HG03521 (cell line): ENCODE measurements at regions not wholly inside any gene's neighbourhood (a gene's known extent, or its start where the extent isn't known, plus 50 kb on each side); places are given as distances from the start of the nearest gene placed in this dataset.
A peak's percentile ranks its signal among the peaks of the same experiment; 100 is the strongest.

Experiments used
- ATAC-seq: cut with Tn5 transposase; IDR thresholded peaks from one replicate; pipeline ENCODE4 v1.9.1; 2021; ENCODE audit warnings: mild to moderate bottlenecking, moderate library complexity; ENCODE audit not compliant: unreplicated experiment

DNA sequence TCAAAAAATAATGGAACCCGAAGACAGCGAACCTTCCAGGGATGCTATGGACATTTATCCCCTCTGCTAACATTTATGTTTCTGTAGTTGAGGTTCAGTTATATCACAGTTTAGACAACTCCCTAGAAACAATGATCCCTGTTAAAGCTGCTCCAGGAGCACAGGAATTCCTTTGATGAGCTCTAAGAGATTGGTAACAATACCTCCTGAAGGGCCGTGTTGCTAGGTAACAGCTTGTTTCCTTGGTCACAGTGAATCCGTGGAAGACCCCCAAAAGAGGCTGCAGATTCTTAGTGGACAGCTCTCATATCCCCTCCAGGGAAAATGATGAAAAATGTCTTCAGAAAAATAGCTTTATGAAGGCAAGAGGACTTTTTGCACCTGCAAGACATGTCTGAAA, 160.2 kb downstream of the SERPINI1 start:
- ATAC-seq, result no peak

DNA sequence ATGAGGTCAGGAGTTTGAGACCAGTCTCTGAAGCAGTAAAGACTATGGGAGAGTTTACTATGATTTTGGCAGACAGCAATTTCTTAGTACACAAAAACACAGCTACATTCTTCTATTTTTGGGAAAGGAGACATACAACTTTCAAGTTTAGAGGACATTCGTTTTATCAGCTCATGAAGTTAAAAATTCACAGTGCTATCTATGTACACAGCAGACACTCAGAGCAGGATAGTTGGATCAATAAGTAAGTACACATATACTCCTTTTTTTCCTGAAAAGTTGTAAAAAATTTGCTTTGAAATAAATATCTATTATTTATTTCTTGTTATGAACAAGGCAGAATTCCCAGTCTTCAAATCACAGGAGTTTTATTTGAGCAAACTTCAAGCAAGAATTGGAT, 159.7 kb downstream of the SERPINI1 start:
- no peak for ATAC-seq

GRCh38 chr3:167892205-167892604, 156.7 kb downstream of the SERPINI1 start:
- no peak for ATAC-seq

DNA sequence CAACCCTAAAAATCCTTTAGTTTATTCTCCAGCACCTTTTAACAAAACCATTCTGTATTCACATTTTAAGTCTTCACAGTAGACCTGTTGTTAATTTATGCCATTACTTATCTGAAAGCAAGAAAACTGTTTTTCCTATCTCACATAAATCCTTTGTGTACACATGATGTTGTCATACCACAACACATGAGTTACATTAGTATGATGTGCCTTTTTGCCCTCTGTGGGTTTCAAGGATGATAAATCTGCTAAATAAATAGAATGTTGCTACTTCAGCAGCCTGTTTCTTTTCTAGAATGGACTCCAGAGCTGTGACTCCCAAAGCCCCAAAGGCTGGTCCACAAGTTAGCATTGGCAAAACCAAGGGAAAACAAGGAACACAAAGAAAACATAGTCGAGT, 151.6 kb downstream of the SERPINI1 start:
- no peak for ATAC-seq

- ATAC-seq, result no peak
Measured at GRCh38 chr3:167886690-167887089, 151.2 kb downstream of the SERPINI1 start.

DNA sequence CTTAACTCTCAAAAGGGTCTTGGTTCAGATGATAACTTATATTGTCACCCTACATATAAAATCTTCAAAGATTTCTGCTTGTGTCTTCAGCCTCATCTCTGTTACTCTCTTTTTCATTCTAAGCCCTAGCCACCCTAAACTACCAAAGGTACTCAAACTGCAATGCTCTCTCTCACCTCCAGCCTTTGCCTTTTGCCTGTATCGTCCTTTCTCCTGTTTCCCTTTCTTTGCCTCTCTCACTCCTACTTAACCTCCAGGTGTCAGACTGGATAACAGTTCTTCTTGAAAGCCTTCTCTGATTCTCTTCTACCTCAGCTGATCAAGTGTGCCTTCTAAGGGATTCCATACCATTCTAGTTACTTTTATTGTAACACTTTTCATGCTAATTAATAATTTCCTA, 149.8 kb downstream of the SERPINI1 start:
- ATAC-seq, result no peak

DNA sequence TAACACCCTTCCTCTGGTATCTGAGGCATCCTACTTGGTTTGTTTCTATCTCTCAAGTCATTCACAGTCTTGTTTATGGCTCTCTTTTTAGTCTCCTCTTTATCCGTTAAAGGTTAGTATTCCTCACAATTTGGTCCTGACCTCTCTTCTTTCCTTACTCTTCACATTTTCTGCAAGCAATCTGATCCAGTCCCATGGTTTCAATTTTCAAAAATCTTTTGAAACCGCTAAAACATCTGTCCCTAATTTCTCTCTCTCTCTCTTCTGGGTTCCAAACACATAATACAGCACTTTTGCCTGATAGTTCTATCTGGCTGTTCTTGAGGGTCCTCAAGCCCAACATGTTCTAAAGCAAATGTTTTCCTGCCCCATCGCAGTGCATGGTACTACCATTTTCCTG, 149.0 kb downstream of the SERPINI1 start:
- ATAC-seq, result no peak

DNA sequence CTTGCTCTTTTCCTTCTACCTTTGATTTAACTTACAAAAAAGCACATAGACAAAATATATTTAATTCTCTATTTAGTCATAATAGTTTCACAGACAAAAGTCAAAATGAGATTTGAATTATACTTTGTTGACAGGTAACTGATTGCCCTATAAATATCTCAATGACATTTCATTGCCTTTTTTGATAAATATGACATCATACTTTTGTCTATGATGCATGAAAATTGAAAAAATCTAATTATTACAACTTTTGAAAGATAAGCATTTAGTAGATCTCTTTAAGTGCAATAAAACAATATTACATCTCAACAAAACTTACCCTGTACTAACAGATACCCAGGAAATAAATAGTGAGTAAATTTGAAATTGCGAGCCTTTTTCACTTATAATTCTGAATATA, 147.9 kb downstream of the SERPINI1 start:
- ATAC-seq, result no peak

DNA sequence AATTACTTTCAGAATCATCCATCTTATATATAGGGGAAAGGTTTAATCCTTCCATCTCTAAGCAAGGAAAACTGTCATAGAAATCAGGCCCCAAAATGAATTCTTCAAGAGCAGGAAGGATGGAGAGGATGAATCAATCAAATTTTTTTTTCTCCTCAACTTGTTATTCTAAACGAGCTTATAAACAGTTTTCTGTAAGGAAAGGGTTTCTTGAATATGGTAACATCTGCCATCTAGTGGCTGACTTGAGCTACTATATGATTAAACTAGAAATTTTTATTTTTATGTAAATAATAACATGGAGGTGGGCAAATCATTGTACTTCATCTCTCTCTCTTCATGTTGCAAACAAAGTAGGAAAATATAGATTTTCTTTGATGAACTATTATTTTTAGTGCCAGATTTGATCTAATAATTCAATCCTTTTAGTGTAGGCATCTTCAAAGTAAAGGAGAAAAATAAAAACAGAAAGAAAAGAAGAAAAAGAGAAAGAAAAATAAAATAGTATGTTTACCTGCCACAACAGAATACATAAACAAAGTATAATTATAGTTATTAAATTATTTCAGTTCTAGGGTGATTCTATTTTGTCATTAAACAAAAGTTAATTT, 146.6 kb downstream of the SERPINI1 start:
- peak; percentile 71 for ATAC-seq

- no peak for ATAC-seq
Measured at GRCh38 chr3:167880183-167880582, 144.7 kb downstream of the SERPINI1 start.

DNA sequence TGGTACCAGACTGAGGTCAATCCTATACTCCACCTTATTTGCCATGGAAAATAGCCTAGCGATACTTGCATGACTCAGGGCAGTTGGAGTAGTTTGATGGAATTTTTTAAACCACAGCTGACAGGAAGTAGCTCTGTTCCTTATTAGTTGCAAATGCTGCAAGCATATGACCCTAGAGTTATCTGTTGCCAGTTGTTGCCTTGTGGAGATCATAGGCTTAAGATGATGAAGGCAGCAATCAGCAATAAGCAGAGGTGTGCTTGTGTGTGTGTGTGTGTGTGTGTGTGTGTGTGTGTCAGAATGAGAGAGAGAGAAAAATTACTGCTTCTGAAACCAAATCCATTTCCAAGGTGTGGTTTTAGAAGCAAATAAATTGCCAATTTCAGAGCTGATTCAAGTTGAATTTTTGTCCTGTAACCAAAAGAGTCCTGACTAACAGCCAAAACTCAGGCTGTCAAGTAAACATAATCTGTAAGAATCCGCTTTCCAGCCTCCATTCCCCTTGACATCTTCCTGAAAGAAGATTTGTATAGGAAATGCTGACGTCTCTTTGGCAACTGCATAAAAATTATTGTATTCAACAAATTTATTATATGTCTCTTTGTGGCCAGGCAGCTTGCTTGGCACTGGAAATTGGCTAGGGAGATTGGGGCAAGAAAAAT, 141.2 kb downstream of the SERPINI1 start:
- no peak for ATAC-seq
